ENCODE measurements at regions not wholly inside any gene's neighbourhood (a gene's known extent, or its start where the extent isn't known, plus 50 kb on each side); places are given as distances from the start of the nearest gene placed in this dataset.

DNA sequence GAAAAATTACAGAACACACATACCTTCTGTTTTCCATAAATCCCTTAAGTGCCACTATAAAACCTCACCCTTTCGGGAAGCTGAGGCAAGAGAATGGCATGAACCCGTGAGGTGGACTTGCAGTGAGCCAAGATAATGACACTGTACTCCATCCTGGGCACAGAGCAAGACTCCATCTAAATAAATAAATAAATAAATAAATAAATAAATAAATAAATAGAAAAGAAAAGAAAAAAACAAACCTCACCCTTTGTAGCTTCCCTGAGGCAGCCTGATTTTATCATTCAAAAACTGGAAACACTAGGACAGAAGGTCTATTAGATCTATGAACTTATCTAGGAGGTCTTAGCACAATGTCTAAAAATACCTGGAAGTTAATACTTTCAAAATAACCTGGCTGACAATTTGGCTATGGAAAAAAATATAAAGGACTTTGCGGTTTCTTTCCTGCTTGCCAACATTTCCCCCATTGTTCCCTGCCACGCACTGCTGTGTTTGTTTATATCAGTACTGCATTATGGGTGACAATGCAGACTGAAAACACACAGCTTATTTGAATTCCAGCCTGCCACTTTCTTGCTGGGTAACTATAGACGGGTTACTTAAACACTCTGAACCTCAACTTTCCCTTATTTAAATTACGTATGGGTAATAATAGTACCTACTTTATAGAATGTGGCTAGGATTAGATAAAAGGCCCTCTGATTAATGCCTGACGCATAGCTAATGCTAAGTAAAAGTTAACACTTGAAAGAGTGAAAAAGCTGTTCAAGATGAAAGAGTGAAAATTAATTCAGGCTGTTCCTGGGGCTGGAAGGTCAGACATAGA, 313.0 kb downstream of the RDH14 start:
- no peak for TF ChIP-seq CTCF (IDR thresholded peaks at IDR 0.05)
- no peak for TF ChIP-seq POLR2A (IDR thresholded peaks at IDR 0.05)
